HG03439 (cell line): ENCODE measurements at regions not wholly inside any gene's neighbourhood (a gene's known extent, or its start where the extent isn't known, plus 50 kb on each side); places are given as distances from the start of the nearest gene placed in this dataset.
"Not testable (repeated sequence)": the region's sequence is repeated elsewhere in the genome, so short reads cannot be mapped to it uniquely, and the experiment has no call there.

Experiments
- ATAC-seq: cut with Tn5 transposase; IDR thresholded peaks from one replicate; pipeline ENCODE4 v1.9.1; 2021; ENCODE audit warnings: mild to moderate bottlenecking, moderate library complexity; ENCODE audit not compliant: unreplicated experiment

GRCh38 chr7:66571568-66571967 lies 57.1 kb upstream of the KCTD7 start:
- ATAC-seq: no peak

GRCh38 chr7:66573782-66574495 lies 54.7 kb upstream of the KCTD7 start:
- ATAC-seq: not testable (repeated sequence)

DNA sequence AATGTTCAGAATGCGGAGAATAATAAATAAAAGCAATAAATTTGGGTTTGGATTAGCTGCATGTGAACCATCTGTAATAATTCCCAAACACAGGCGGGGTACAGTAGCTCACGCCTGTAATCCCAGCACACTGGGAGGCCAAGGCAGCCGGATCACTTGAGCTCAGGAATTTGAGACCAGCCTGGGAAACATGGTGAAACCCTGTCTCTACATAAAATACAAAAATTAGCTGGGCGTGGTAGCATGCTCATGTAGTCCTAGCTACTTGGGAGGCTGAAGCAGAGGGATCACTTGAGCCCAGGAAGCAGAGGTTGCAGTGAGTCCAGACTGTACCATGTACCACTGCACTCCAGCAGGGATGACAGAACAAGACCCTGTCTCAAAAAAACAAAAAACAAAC lies 53.9 kb upstream of the KCTD7 start:
- ATAC-seq: not testable (repeated sequence)

DNA sequence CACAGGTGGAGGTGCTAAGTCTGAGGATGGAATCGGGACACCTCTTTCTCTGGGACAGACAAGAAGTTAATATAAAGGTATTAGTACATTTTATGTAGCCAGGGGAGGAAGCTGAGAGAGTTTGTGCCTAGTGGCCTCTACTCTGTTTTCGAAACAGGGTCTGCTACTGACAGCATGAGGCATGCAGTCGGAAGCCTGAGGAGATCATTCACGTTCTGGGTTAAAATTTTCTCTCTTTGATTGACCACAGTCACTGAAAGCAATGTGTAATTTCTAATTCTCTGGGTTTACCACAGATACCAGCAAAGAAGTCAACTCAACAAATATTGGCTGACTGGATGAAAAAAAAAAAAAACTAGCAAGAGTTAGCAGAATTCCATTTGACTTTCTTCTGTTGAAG lies 53.3 kb upstream of the KCTD7 start:
- ATAC-seq: no peak

GRCh38 chr7:66576646-66577045 lies 52.0 kb upstream of the KCTD7 start:
- no peak for ATAC-seq
